GM12878 (cell line): ENCODE measurements at regions not wholly inside any gene's neighbourhood (a gene's known extent, or its start where the extent isn't known, plus 50 kb on each side); places are given as distances from the start of the nearest gene placed in this dataset.
"Not testable (repeated sequence)": the region's sequence is repeated elsewhere in the genome, so short reads cannot be mapped to it uniquely, and the experiment has no call there.

Source experiments
- ATAC-seq: fragments of 200-7000 bp; cut with Tn5 transposase; 3 replicates; pipeline ENCODE4 v1.9.1; 2020; ENCODE audit warnings: mild to moderate bottlenecking, moderate library complexity
- BruUV-seq: library from RNA; stranded (reverse); fragments of 400-500 nt; replicated peaks from 2 replicates; lab custom pipeline; 2021; lab: Mats Ljungman, UMichigan
- CTCF ChIA-PET: fragments of 300-600 bp; sonication (Branson Sonifier 250); formaldehyde crosslinking; extraction: SDS; loops from one replicate; lab custom pipeline; 2021; ENCODE audit warnings: inconsistent platforms; lab: Yijun Ruan, JAX
- POLR2A ChIA-PET: fragments of 350-600 bp; formaldehyde crosslinking; extraction: SDS; loops from one replicate; lab custom pipeline; 2021; ENCODE audit warnings: inconsistent platforms; lab: Charles Lee
- RAD21 ChIA-PET: fragments of 300-600 bp; sonication (Branson Sonifier 250); formaldehyde crosslinking; loops from one replicate; lab custom pipeline; 2023; ENCODE audit warnings: antibody characterized with exemption; ENCODE audit not compliant: unreplicated experiment; lab: Charles Lee
- SMC1A ChIA-PET: fragments of 300-600 bp; sonication (Branson Sonifier 250); formaldehyde crosslinking; loops from one replicate; lab custom pipeline; 2023; ENCODE audit not compliant: unreplicated experiment, uncharacterized antibody; lab: Charles Lee
- DNase-seq: peaks from one replicate; pipeline ENCODE4 v3.0.0-alpha.2; 2011; ENCODE audit warnings: low read depth, low spot score
- FAIRE-seq: peaks from 3 replicates; lab custom pipeline; 2011; peaks lifted over from hg19 to GRCh38; lab: Jason Lieb, UNC
- H2AFZ ChIP-seq: 2 replicates; pipeline ENCODE4 v1.6.0; 2011; ENCODE audit warnings: low read depth, low read length, control low read depth; ENCODE audit not compliant: control insufficient read depth
- H3K27ac ChIP-seq: 2 replicates; pipeline ENCODE4 v1.5.1; 2011; ENCODE audit warnings: control low read depth; ENCODE audit not compliant: control insufficient read depth, insufficient read depth
- H3K27me3 ChIP-seq, 2 experiments: replicated peaks in 1 of 2; 2 replicates each; pipeline versions ENCODE4 v1.6.0 to v1.6.1; 2011; ENCODE audit warnings: low read length in 1 of 2; ENCODE audit not compliant: control insufficient read depth in 2 of 2, insufficient read depth in 2 of 2
- H3K36me3 ChIP-seq, 2 experiments: 2 replicates each; pipeline ENCODE4 v1.5.1; 2011; ENCODE audit warnings: low read length in 1 of 2; ENCODE audit not compliant: control insufficient read depth in 2 of 2, insufficient read depth in 2 of 2
- H3K4me1 ChIP-seq: 2 replicates; pipeline ENCODE4 v1.6.1; 2011; ENCODE audit warnings: mild to moderate bottlenecking, low read length, moderate library complexity, mixed read lengths; ENCODE audit not compliant: control insufficient read depth, insufficient read depth
- H3K4me2 ChIP-seq: 2 replicates; pipeline ENCODE4 v1.6.0; 2011; ENCODE audit warnings: control low read depth; ENCODE audit not compliant: control insufficient read depth, insufficient read depth
- H3K4me3 ChIP-seq: fragments of 200-600 bp; sonication (generic); 2 replicates; pipeline ENCODE4 v1.5.1; 2016
- H3K79me2 ChIP-seq: 2 replicates; pipeline ENCODE4 v1.6.0; 2011; ENCODE audit warnings: low read length; ENCODE audit not compliant: control insufficient read depth, insufficient read depth
- H3K9ac ChIP-seq: 2 replicates; pipeline ENCODE4 v1.8.0; 2011; ENCODE audit warnings: low read length, control low read depth, mixed read lengths; ENCODE audit not compliant: control insufficient read depth, insufficient read depth
- H3K9me3 ChIP-seq: replicated peaks from 3 replicates; pipeline ENCODE4 v1.5.1; 2011; ENCODE audit warnings: mild to moderate bottlenecking, low read length; ENCODE audit not compliant: control insufficient read depth, insufficient read depth
- H4K20me1 ChIP-seq: 2 replicates; pipeline ENCODE4 v1.6.0; 2011; ENCODE audit not compliant: control insufficient read depth, insufficient read depth
- WGBS: methylation state at CpG from one replicate; pipeline ENCODE4 v1.1.6; 2016; ENCODE audit warnings: low lambda C conversion rate; ENCODE audit not compliant: insufficient replicate concordance, insufficient coverage; ENCODE audit errors: missing lambda C conversion rate; 5-methylcytosine and 5-hydroxymethylcytosine counted together
- in situ Hi-C: fragments of 300-500 bp; cut with MboI; formaldehyde crosslinking; loops from 9 replicates; pipeline ENCODE4 v1.14.3; 2018; ENCODE audit warnings: mixed read lengths
- intact Hi-C: fragments of 100-400 bp; cut with micrococcal nuclease; formaldehyde crosslinking; loops from one replicate; pipeline ENCODE4 v1.14.2; 2022; ENCODE audit not compliant: unreplicated experiment
- TF ChIP-seq, protein P1 (sequence below), 3 experiments: IDR thresholded peaks in 2 of 3; conservative IDR thresholded peaks in 1 of 3; 2 replicates each; pipeline ENCODE4 v1.5.1; 2011; ENCODE audit warnings: low read depth in 3 of 3, low read length in 3 of 3, mild to moderate bottlenecking in 3 of 3, control low read depth in 2 of 3, moderate library complexity in 2 of 3, inconsistent platforms in 1 of 3, mixed read lengths in 1 of 3; ENCODE audit not compliant: control insufficient read depth in 2 of 3, insufficient read depth in 1 of 3; ENCODE audit errors: extremely low read depth in 1 of 3

GRCh38 chr14:106712513-106712912 lies 1186.1 kb downstream of the TMEM121 start:
- H3K9me3 ChIP-seq, result not testable (repeated sequence)

GRCh38 chr14:106714446-106715428 lies 1188.4 kb downstream of the TMEM121 start:
- H3K9me3 ChIP-seq, H3K27ac ChIP-seq, H3K27me3 ChIP-seq, H4K20me1 ChIP-seq, intact Hi-C loops, H3K4me1 ChIP-seq, POLR2A ChIA-PET, SMC1A ChIA-PET, FAIRE-seq, H3K9ac ChIP-seq, H3K4me3 ChIP-seq, BruUV-seq, H3K36me3 ChIP-seq, H3K4me2 ChIP-seq, H2AFZ ChIP-seq, RAD21 ChIA-PET, DNase-seq, in situ Hi-C loops, H3K79me2 ChIP-seq: not testable (repeated sequence)
- ATAC-seq, result peak; percentile 66
- 14% methylated on average over 6 of the region's 14 CpGs for WGBS
- CTCF ChIA-PET, result interaction anchor here (1.2 to 3.1 kb wide), 2 partner anchors 21 to 51 kb away, joined by 4 to 17 read pairs; no protein-coding TSS in a partner anchor

More at GRCh38 chr14:106712513-106712912, 1186.1 kb downstream of the TMEM121 start:
- ChIA-PET SMC1A (interaction anchor here (0.9 to 1.5 kb wide), 2 partner anchors 62 to 204 kb away, joined by 4 read pairs; no protein-coding TSS in a partner anchor), CTCF (interaction anchor here (0.6 to 3.1 kb wide), 15 partner anchors 15 to 204 kb away, joined by 3 to 17 read pairs (median 4); no protein-coding TSS in a partner anchor)
- H4K20me1 ChIP-seq, H3K36me3 ChIP-seq, BruUV-seq, in situ Hi-C loops, ATAC-seq, H3K4me3 ChIP-seq, H3K4me2 ChIP-seq, RAD21 ChIA-PET, DNase-seq, H3K27ac ChIP-seq, H3K27me3 ChIP-seq, H3K9ac ChIP-seq, H2AFZ ChIP-seq, FAIRE-seq, H3K4me1 ChIP-seq, POLR2A ChIA-PET, intact Hi-C loops, H3K79me2 ChIP-seq: not testable (repeated sequence)
- TF ChIP-seq, protein P1, sequence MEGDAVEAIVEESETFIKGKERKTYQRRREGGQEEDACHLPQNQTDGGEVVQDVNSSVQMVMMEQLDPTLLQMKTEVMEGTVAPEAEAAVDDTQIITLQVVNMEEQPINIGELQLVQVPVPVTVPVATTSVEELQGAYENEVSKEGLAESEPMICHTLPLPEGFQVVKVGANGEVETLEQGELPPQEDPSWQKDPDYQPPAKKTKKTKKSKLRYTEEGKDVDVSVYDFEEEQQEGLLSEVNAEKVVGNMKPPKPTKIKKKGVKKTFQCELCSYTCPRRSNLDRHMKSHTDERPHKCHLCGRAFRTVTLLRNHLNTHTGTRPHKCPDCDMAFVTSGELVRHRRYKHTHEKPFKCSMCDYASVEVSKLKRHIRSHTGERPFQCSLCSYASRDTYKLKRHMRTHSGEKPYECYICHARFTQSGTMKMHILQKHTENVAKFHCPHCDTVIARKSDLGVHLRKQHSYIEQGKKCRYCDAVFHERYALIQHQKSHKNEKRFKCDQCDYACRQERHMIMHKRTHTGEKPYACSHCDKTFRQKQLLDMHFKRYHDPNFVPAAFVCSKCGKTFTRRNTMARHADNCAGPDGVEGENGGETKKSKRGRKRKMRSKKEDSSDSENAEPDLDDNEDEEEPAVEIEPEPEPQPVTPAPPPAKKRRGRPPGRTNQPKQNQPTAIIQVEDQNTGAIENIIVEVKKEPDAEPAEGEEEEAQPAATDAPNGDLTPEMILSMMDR (IDR thresholded peaks at IDR 0.05 in 2 of 3, conservative IDR thresholded peaks at IDR 0.05 in 1 of 3; ENCODE audit: control insufficient read depth in 2 of 3, extremely low read depth in 1 of 3, insufficient read depth in 1 of 3, low read depth in 3 of 3, low read length in 3 of 3), result 0 out of 6 replicates have a peak, but pooled peaks of 1 of the 3 experiments have one; percentile 5
- WGBS, result 43% methylated on average over 5 of the region's 5 CpGs

DNA sequence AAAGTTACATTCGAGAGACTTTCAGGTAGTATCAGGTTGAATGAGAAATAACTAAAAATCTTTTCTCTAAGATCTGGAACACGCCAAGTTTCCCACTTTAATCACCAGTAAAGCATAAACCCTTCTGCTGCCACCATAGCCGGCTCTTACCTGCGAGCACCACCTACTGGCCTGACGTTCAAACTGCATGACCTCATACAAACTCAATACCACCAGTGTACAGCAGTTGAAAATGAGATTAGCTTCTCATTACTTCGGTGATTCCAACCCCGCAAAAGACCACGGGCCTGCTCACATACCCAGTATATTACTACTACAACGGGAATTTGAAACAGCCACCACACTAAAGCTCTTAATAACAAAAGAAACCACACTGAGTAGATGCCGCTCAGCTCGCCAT lies 1191.2 kb downstream of the TMEM121 start:
- H3K4me1 ChIP-seq, H3K79me2 ChIP-seq, H3K9ac ChIP-seq, H3K36me3 ChIP-seq, RAD21 ChIA-PET, H3K27me3 ChIP-seq, BruUV-seq, DNase-seq, H2AFZ ChIP-seq, SMC1A ChIA-PET, H3K27ac ChIP-seq, in situ Hi-C loops, H3K4me3 ChIP-seq, H3K4me2 ChIP-seq, intact Hi-C loops, CTCF ChIA-PET, H3K9me3 ChIP-seq, POLR2A ChIA-PET, H4K20me1 ChIP-seq: not testable (repeated sequence)
- WGBS, result 0% methylated on average over 1 of the region's 11 CpGs
- FAIRE-seq (peak; percentile 97), ATAC-seq (peak; percentile 70)
